ENCODE measurements at regions not wholly inside any gene's neighbourhood (a gene's known extent, or its start where the extent isn't known, plus 50 kb on each side); places are given as distances from the start of the nearest gene placed in this dataset.

DNA sequence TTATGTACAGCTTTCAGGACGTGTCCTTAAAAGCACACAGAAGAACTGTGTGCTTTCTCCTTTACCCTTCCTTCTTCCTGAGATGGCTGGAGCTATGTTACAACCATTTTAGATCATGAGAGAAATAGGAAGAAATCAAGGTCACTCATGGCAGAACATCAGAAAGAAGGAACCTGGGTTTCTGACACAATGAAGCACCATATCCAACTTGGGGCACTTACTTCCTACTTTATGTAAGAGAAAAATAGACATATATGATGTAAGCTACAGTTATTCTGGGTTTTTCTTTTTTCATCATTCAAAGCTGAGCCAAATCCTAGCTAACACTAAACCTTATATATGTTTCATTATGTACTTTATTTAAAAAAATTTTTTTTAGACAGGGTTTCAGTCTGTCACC lies 79.5 kb downstream of the FAM161A start:
- Histone ChIP-seq H3K27me3 (ENCODE audit: control insufficient read depth, insufficient read depth, low read length) (peaks cover 5% of the 10 kb centered on the region; the same call in 1 of the 2 replicates), H3K4me3 (ENCODE audit: low read depth, low read length) (no peak overlapping the region), H3K27ac (ENCODE audit: low read depth, low read length) (no peak overlapping the region), H3K36me3 (ENCODE audit: control insufficient read depth, insufficient read depth, low read length) (no peaks in the 10 kb centered on the region), H3K9me3 (ENCODE audit: control insufficient read depth, insufficient read depth, low read depth, low read length) (no peaks in the 10 kb centered on the region), H3K4me1 (ENCODE audit: control insufficient read depth, insufficient read depth, low read length) (no peaks in the 10 kb centered on the region), H3K9ac (ENCODE audit: low read length) (no peak overlapping the region)

DNA sequence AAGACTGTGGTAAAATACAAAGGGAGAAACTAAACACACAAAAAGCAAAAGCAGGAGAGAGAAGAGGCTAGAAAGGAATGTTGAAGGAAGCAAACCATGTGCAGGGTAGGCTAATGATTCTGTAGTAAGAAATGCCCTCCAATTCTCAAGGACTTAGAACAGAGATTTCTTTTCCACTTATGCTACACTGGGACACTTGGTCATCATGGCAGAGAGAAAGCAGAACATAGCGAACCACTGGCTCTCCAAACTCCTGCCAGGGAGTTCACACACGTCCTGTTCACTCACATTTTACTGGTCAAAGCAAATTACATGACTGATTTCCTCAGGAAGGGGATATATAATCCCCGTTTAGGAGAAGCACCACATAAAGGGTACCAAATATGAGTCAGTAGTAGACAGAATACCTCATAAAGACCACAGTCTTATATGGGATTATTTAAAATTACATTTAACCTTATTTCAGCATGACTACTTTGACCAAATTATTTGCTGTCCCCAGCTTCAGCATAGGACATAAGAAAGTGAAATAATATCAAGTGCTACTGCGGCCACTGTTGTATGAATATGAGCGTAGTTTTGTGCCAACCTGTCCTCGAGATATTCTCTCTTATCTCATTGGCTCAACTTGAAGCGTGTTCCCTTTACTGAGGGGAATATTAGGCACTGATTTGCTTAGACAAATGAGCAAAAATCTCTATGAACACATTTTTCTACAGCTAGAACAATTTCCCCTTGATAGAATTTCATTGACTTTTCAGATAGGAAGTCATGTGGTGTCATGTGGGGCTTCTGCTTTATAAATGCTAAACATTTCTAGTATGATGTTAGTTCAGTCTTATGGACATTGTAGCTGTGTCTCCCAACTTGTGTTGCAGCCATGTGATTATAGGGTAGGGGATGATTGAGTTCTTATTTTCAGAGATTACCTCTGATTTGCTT lies 81.7 kb downstream of the FAM161A start:
- peaks cover 5% of the 10 kb centered on the region; the same call in 1 of the 2 replicates for H3K27me3 ChIP-seq (ENCODE audit: control insufficient read depth, insufficient read depth, low read length)
- H3K27ac ChIP-seq (ENCODE audit: low read depth, low read length) = no peak overlapping the region
- no peaks in the 10 kb centered on the region for H3K36me3 ChIP-seq (ENCODE audit: control insufficient read depth, insufficient read depth, low read length)
- no peaks in the 10 kb centered on the region for H3K4me1 ChIP-seq (ENCODE audit: control insufficient read depth, insufficient read depth, low read length)
- H3K9ac ChIP-seq (ENCODE audit: low read length) = no peak overlapping the region
- no peak overlapping the region for H3K4me3 ChIP-seq (ENCODE audit: low read depth, low read length)
- no peaks in the 10 kb centered on the region for H3K9me3 ChIP-seq (ENCODE audit: control insufficient read depth, insufficient read depth, low read depth, low read length)

GRCh38 chr2:61770746-61771145 lies 83.1 kb downstream of the FAM161A start:
- no peaks in the 10 kb centered on the region for H3K36me3 ChIP-seq (ENCODE audit: control insufficient read depth, insufficient read depth, low read length)
- H3K9me3 ChIP-seq (ENCODE audit: control insufficient read depth, insufficient read depth, low read depth, low read length) = no peaks in the 10 kb centered on the region
- H3K27me3 ChIP-seq (ENCODE audit: control insufficient read depth, insufficient read depth, low read length) = no peaks in the 10 kb centered on the region
- H3K4me1 ChIP-seq (ENCODE audit: control insufficient read depth, insufficient read depth, low read length) = no peaks in the 10 kb centered on the region
- H3K9ac ChIP-seq (ENCODE audit: low read length) = no peak overlapping the region
- H3K27ac ChIP-seq (ENCODE audit: low read depth, low read length) = no peak overlapping the region
- H3K4me3 ChIP-seq (ENCODE audit: low read depth, low read length) = no peak overlapping the region

- Histone ChIP-seq H3K4me1 (ENCODE audit: control insufficient read depth, insufficient read depth, low read length) (no peaks in the 10 kb centered on the region), H3K9ac (ENCODE audit: low read length) (no peak overlapping the region), H3K9me3 (ENCODE audit: control insufficient read depth, insufficient read depth, low read depth, low read length) (no peaks in the 10 kb centered on the region), H3K4me3 (ENCODE audit: low read depth, low read length) (no peak overlapping the region), H3K27ac (ENCODE audit: low read depth, low read length) (no peak overlapping the region), H3K36me3 (ENCODE audit: control insufficient read depth, insufficient read depth, low read length) (no peaks in the 10 kb centered on the region), H3K27me3 (ENCODE audit: control insufficient read depth, insufficient read depth, low read length) (no peaks in the 10 kb centered on the region)
Measured at GRCh38 chr2:61770298-61770697, 83.6 kb downstream of the FAM161A start.

GRCh38 chr2:61769093-61769675 lies 84.7 kb downstream of the FAM161A start:
- H3K4me3 ChIP-seq (ENCODE audit: low read depth, low read length) = no peak overlapping the region
- no peaks in the 10 kb centered on the region for H3K27me3 ChIP-seq (ENCODE audit: control insufficient read depth, insufficient read depth, low read length)
- no peaks in the 10 kb centered on the region for H3K9me3 ChIP-seq (ENCODE audit: control insufficient read depth, insufficient read depth, low read depth, low read length)
- H3K4me1 ChIP-seq (ENCODE audit: control insufficient read depth, insufficient read depth, low read length) = no peaks in the 10 kb centered on the region
- H3K36me3 ChIP-seq (ENCODE audit: control insufficient read depth, insufficient read depth, low read length) = no peaks in the 10 kb centered on the region
- no peak overlapping the region for H3K27ac ChIP-seq (ENCODE audit: low read depth, low read length)
- no peak overlapping the region for H3K9ac ChIP-seq (ENCODE audit: low read length)

DNA sequence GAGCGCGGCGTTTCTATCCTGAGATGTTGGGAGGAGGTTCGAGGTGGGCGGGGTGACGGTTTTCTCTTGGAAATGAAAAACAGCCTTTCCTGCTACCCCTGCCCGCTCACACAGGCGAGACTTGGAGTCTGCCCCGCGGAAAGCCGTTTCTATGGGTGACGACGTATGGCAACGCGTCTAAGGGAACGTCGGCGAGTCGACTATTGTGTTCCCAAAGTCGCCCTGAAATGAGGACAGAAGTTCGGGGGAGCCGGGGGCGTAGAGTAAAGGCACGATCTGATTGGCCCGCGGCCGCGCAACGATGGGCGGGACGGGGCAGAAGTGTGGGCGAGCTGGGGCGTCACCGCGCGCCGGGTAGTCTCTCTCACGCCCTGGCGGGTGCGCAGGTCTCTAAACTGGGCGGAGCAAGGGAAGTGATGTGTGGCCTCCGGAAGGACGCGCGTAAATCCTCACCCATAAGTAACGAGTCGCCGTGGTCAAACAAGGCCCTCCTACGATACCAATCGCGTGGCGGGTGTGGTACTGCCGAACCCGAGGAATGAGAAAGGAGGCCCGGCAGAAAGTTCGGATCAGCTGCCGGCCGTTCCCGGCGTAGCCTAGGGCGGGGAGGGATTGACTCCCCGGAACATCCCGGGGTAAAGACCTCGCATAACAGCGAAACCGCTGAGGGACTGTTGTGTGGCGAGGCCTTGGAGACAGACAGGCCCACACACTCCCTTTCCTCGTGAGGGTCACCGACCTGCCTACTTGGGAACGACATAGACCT lies 89.6 kb downstream of the FAM161A start:
- H3K36me3 ChIP-seq (ENCODE audit: control insufficient read depth, insufficient read depth, low read length) = no peaks in the 10 kb centered on the region
- H3K27ac ChIP-seq (ENCODE audit: low read depth, low read length) = peak overlapping the region; percentile 79
- H3K4me1 ChIP-seq (ENCODE audit: control insufficient read depth, insufficient read depth, low read length) = no peaks in the 10 kb centered on the region
- peak overlapping the region; percentile 80 for H3K4me3 ChIP-seq (ENCODE audit: low read depth, low read length)
- H3K9ac ChIP-seq (ENCODE audit: low read length) = peak overlapping the region; percentile 88
- no peaks in the 10 kb centered on the region for H3K9me3 ChIP-seq (ENCODE audit: control insufficient read depth, insufficient read depth, low read depth, low read length)
- H3K27me3 ChIP-seq (ENCODE audit: control insufficient read depth, insufficient read depth, low read length) = no peaks in the 10 kb centered on the region

GRCh38 chr2:61763605-61764034 lies 90.2 kb downstream of the FAM161A start:
- no peaks in the 10 kb centered on the region for H3K27me3 ChIP-seq (ENCODE audit: control insufficient read depth, insufficient read depth, low read length)
- no peaks in the 10 kb centered on the region for H3K4me1 ChIP-seq (ENCODE audit: control insufficient read depth, insufficient read depth, low read length)
- peak overlapping the region; percentile 79 for H3K27ac ChIP-seq (ENCODE audit: low read depth, low read length)
- H3K4me3 ChIP-seq (ENCODE audit: low read depth, low read length) = peak overlapping the region; percentile 80
- H3K9ac ChIP-seq (ENCODE audit: low read length) = peak overlapping the region; percentile 88
- no peaks in the 10 kb centered on the region for H3K36me3 ChIP-seq (ENCODE audit: control insufficient read depth, insufficient read depth, low read length)
- H3K9me3 ChIP-seq (ENCODE audit: control insufficient read depth, insufficient read depth, low read depth, low read length) = no peaks in the 10 kb centered on the region

- Histone ChIP-seq H3K9me3 (ENCODE audit: control insufficient read depth, insufficient read depth, low read depth, low read length) (no peaks in the 10 kb centered on the region), H3K9ac (ENCODE audit: low read length) (no peak overlapping the region), H3K4me3 (ENCODE audit: low read depth, low read length) (no peak overlapping the region), H3K27me3 (ENCODE audit: control insufficient read depth, insufficient read depth, low read length) (no peaks in the 10 kb centered on the region), H3K36me3 (ENCODE audit: control insufficient read depth, insufficient read depth, low read length) (no peaks in the 10 kb centered on the region), H3K4me1 (ENCODE audit: control insufficient read depth, insufficient read depth, low read length) (no peaks in the 10 kb centered on the region), H3K27ac (ENCODE audit: low read depth, low read length) (no peak overlapping the region)
Measured at GRCh38 chr2:61762292-61762691, 91.6 kb downstream of the FAM161A start.

DNA sequence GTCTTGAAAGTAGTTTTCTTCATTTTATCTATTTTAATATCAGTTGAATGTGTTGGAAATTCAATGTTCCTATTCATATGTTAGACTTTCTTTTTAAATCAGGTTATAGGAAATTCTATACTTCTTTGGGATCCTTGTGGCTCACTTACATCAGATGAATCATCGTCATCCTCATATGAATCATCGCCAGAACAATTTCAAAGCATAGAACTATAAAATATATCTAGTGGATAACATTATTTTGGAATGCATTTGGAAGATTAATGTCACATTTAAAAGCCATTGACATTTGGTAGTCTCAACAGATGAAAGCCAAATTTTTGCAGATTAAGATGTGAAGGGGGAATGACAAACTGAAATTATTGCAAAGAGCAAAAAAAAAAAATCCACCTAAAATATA lies 94.1 kb downstream of the FAM161A start:
- Histone ChIP-seq H3K36me3 (ENCODE audit: control insufficient read depth, insufficient read depth, low read length) (no peaks in the 10 kb centered on the region), H3K4me1 (ENCODE audit: control insufficient read depth, insufficient read depth, low read length) (no peaks in the 10 kb centered on the region), H3K27me3 (ENCODE audit: control insufficient read depth, insufficient read depth, low read length) (no peaks in the 10 kb centered on the region), H3K27ac (ENCODE audit: low read depth, low read length) (no peak overlapping the region), H3K9ac (ENCODE audit: low read length) (no peak overlapping the region), H3K9me3 (ENCODE audit: control insufficient read depth, insufficient read depth, low read depth, low read length) (no peaks in the 10 kb centered on the region), H3K4me3 (ENCODE audit: low read depth, low read length) (no peak overlapping the region)

DNA sequence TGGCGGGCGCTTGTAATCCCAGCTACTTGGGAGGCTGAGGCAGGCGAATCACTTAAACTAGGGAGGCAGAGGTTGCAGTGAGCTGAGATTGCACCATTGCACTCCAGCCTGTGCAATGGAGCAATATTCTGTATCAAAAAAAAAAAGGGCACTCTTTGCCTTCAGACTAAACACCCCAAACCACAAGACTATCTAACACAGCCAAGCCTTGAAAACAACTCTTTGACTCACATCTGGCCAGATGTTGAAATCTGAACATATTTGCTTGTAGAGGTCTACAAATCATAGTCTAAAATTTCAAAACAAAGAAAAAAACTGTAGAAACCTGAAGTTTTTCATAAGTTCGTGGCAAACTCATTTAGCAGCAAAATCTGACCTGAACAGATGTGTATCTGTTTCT lies 94.9 kb downstream of the FAM161A start:
- Histone ChIP-seq H3K27ac (ENCODE audit: low read depth, low read length) (no peak overlapping the region), H3K4me3 (ENCODE audit: low read depth, low read length) (no peak overlapping the region), H3K27me3 (ENCODE audit: control insufficient read depth, insufficient read depth, low read length) (no peaks in the 10 kb centered on the region), H3K9ac (ENCODE audit: low read length) (no peak overlapping the region), H3K9me3 (ENCODE audit: control insufficient read depth, insufficient read depth, low read depth, low read length) (no peaks in the 10 kb centered on the region), H3K36me3 (ENCODE audit: control insufficient read depth, insufficient read depth, low read length) (no peaks in the 10 kb centered on the region), H3K4me1 (ENCODE audit: control insufficient read depth, insufficient read depth, low read length) (no peaks in the 10 kb centered on the region)

DNA sequence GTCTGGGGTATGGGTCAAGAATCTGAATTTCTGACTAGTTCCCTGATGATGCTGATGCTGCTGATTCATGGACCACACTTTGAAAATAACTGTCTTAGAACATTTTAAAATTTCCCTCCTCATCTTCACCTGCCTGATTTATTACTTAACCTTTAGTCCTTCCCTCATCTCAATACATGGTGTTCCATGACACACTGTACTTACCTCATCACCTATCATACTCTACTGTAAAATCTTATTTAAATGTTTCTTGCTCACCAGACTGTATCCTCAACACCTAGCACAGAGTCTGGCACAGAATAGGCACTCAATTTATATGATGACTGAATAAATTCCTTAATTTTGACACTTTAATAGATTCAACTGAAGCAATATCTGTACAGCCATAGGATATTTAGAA lies 95.7 kb downstream of the FAM161A start:
- Histone ChIP-seq H3K27me3 (ENCODE audit: control insufficient read depth, insufficient read depth, low read length) (no peaks in the 10 kb centered on the region), H3K36me3 (ENCODE audit: control insufficient read depth, insufficient read depth, low read length) (no peaks in the 10 kb centered on the region), H3K9ac (ENCODE audit: low read length) (no peak overlapping the region), H3K4me3 (ENCODE audit: low read depth, low read length) (no peak overlapping the region), H3K4me1 (ENCODE audit: control insufficient read depth, insufficient read depth, low read length) (no peaks in the 10 kb centered on the region), H3K27ac (ENCODE audit: low read depth, low read length) (no peak overlapping the region), H3K9me3 (ENCODE audit: control insufficient read depth, insufficient read depth, low read depth, low read length) (no peaks in the 10 kb centered on the region)
